ENCODE measurements at regions not wholly inside any gene's neighbourhood (a gene's known extent, or its start where the extent isn't known, plus 50 kb on each side); places are given as distances from the start of the nearest gene placed in this dataset.

DNA sequence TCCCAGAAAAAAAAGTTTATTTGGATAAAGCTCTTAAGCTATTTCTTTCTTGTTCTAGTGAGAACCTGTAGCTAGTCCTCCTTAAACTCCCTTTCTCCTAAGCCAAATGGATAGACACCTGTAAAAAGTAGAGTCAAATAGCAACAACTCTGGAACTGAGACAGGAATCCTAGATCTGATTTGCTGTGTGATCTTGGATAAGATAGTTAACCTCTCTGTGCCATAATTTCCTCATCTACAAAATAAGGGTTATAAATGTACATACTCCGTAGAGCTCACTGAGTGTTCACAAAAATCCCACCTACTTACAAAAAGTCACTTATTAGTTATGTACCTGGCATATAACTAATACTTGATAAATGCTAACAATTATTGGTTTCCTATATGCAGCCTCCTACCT, 270.3 kb downstream of the ABCC12 start (continued):
- TF ChIP-seq, protein P1, sequence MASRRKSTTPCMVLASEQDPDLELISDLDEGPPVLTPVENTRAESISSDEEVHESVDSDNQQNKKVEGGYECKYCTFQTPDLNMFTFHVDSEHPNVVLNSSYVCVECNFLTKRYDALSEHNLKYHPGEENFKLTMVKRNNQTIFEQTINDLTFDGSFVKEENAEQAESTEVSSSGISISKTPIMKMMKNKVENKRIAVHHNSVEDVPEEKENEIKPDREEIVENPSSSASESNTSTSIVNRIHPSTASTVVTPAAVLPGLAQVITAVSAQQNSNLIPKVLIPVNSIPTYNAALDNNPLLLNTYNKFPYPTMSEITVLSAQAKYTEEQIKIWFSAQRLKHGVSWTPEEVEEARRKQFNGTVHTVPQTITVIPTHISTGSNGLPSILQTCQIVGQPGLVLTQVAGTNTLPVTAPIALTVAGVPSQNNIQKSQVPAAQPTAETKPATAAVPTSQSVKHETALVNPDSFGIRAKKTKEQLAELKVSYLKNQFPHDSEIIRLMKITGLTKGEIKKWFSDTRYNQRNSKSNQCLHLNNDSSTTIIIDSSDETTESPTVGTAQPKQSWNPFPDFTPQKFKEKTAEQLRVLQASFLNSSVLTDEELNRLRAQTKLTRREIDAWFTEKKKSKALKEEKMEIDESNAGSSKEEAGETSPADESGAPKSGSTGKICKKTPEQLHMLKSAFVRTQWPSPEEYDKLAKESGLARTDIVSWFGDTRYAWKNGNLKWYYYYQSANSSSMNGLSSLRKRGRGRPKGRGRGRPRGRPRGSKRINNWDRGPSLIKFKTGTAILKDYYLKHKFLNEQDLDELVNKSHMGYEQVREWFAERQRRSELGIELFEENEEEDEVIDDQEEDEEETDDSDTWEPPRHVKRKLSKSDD (CRISPR knock-in tag; IDR thresholded peaks at IDR 0.05; ENCODE audit: low read depth): no peak
- TF ChIP-seq, protein P2, sequence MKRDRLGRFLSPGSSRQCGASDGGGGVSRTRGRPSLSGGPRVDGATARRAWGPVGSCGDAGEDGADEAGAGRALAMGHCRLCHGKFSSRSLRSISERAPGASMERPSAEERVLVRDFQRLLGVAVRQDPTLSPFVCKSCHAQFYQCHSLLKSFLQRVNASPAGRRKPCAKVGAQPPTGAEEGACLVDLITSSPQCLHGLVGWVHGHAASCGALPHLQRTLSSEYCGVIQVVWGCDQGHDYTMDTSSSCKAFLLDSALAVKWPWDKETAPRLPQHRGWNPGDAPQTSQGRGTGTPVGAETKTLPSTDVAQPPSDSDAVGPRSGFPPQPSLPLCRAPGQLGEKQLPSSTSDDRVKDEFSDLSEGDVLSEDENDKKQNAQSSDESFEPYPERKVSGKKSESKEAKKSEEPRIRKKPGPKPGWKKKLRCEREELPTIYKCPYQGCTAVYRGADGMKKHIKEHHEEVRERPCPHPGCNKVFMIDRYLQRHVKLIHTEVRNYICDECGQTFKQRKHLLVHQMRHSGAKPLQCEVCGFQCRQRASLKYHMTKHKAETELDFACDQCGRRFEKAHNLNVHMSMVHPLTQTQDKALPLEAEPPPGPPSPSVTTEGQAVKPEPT (CRISPR knock-in tag; IDR thresholded peaks at IDR 0.05; ENCODE audit: low read depth): no peak

DNA sequence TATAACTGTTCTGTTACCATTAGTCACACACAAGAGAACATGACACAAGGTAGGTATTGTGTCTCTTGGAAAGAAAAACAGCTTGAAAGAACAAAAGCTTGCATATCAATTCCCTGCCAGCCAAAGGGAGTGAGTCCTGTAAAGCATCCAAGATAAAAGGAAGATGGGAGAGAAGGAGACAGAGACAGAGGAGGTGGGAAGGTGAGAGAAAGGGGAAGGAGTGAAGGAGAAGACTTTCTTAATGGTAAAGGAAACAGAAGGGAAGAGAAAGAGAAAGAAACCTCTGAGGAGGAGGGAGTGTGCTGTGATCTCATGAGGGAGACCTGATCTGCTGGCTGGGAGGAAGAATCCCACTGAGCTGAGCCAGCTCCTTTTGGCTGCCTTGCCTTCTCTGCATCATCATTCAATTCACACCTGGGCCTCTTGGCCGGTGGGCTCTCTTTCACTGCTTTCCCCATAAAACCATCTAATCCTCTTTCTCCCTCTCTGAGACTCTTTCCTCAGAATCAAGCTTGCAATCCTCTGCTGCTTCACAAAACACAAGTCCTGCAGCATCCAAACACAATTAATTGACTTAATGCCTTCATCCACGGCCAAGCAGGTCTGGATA, 271.6 kb downstream of the ABCC12 start:
- Histone ChIP-seq H3K79me2 (ENCODE audit: insufficient read depth, low read length) (no peaks in the 10 kb centered on the region), H3K9ac (ENCODE audit: insufficient read depth, low read depth, low read length) (no peak overlapping the region), H3K4me2 (ENCODE audit: low read depth, low read length) (no peak overlapping the region), H3K4me3 (replicated peaks in 1 of 3; ENCODE audit: insufficient read depth in 1 of 3, low read depth in 2 of 3, low read length in 3 of 3) (no peak overlapping the region), H3K9me3 (ENCODE audit: low read length) (no peaks in the 10 kb centered on the region), H3K27ac (ENCODE audit: extremely low read length, insufficient read depth, low read length) (no peak overlapping the region), H2AFZ (ENCODE audit: low read length) (no peak overlapping the region), H4K20me1 (ENCODE audit: insufficient read depth, low read length) (no peaks in the 10 kb centered on the region), H3K36me3 (replicated peaks in 1 of 2; ENCODE audit: control insufficient read depth in 1 of 2, insufficient read depth in 2 of 2, low read length in 2 of 2) (no peaks in the 10 kb centered on the region), H3K27me3 (ENCODE audit: control insufficient read depth in 1 of 2, insufficient read depth in 2 of 2, low read length in 2 of 2) (no peaks in the 10 kb centered on the region; a peak in 1 of 5 replicates), H3K4me1 (ENCODE audit: insufficient read depth, low read length) (peaks cover 23% of the 10 kb centered on the region)
- in situ Hi-C loops (cut with HindIII; ENCODE audit: extremely low pct_ligation_motif_present, low pct_unique_long_range_greater_than_20kb) (no loop called here), intact Hi-C loops (cut with micrococcal nuclease; ENCODE audit: unreplicated experiment) (no loop called here)
- POLR2A ChIA-PET: no interaction called here
- TF ChIP-seq ZNF891 (CRISPR knock-in tag; IDR thresholded peaks at IDR 0.05): no peak
- 3% methylated on average over 2 of the region's 2 CpGs for WGBS (ENCODE audit: low lambda C conversion rate)
- BruUV-seq (replicated peaks): no TSS peak
- DNase-seq (ENCODE audit: low spot score): no peak
- no peak for ATAC-seq
- no peak for FAIRE-seq
- CTCF ChIA-PET (ENCODE audit: low intra/inter-chr PET ratio, low total read pairs): no interaction called here
